ENCODE measurements at regions not wholly inside any gene's neighbourhood (a gene's known extent, or its start where the extent isn't known, plus 50 kb on each side); places are given as distances from the start of the nearest gene placed in this dataset.
A peak's percentile ranks its signal among the peaks of the same experiment; 100 is the strongest.
"Not testable (repeated sequence)": the region's sequence is repeated elsewhere in the genome, so short reads cannot be mapped to it uniquely, and the experiment has no call there.

DNA sequence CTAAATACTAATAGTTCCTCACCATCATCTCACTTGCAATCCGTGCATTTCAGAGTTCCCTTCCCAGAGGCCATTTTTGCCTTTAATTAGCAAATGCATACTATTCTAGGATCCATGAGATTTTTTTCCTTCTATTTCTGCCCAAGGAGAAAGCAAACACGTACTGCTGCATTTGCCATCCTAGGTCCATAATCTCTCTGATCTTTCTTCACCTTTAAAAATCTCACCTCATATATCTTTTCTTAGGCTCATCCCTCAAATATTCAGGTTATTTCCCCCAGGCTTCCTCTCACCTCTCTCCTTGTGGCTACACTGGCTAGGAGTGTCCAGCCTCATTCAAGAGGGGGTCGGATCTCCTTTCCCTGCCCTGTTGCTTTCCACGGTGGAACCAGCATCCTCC, 338.6 kb downstream of the SETD4 start:
- H3K27me3 ChIP-seq (ENCODE audit: control insufficient read depth, insufficient read depth, low read length), result peaks cover 2% of the 10 kb centered on the region

GRCh38 chr21:35720208-35720731, 340.1 kb downstream of the SETD4 start:
- H3K4me3 ChIP-seq (ENCODE audit: insufficient read depth, low read depth, low read length), result no peak overlapping the region
- no peak for DNase-seq

More for the DNA sequence above, 338.6 kb downstream of the SETD4 start:
- no peak overlapping the region for H3K4me3 ChIP-seq (ENCODE audit: insufficient read depth, low read depth, low read length)
- DNase-seq, result no peak
- no peaks in the 10 kb centered on the region for H3K36me3 ChIP-seq (replicated peaks; ENCODE audit: control insufficient read depth, insufficient read depth, low read length)

GRCh38 chr21:35719080-35719479, 341.2 kb downstream of the SETD4 start:
- Histone ChIP-seq H3K4me3 (ENCODE audit: insufficient read depth, low read depth, low read length) (no peak overlapping the region), H3K36me3 (replicated peaks; ENCODE audit: control insufficient read depth, insufficient read depth, low read length) (no peaks in the 10 kb centered on the region), H3K27me3 (ENCODE audit: control insufficient read depth, insufficient read depth, low read length) (peaks cover 12% of the 10 kb centered on the region)
- no peak for DNase-seq

More at GRCh38 chr21:35720208-35720731, 340.1 kb downstream of the SETD4 start:
- no peaks in the 10 kb centered on the region for H3K36me3 ChIP-seq (replicated peaks; ENCODE audit: control insufficient read depth, insufficient read depth, low read length)
- H3K27me3 ChIP-seq (ENCODE audit: control insufficient read depth, insufficient read depth, low read length), result peaks cover 7% of the 10 kb centered on the region

GRCh38 chr21:35716876-35717565, 343.3 kb downstream of the SETD4 start:
- no peak overlapping the region for H3K4me3 ChIP-seq (ENCODE audit: insufficient read depth, low read depth, low read length)
- DNase-seq, result no peak

DNA sequence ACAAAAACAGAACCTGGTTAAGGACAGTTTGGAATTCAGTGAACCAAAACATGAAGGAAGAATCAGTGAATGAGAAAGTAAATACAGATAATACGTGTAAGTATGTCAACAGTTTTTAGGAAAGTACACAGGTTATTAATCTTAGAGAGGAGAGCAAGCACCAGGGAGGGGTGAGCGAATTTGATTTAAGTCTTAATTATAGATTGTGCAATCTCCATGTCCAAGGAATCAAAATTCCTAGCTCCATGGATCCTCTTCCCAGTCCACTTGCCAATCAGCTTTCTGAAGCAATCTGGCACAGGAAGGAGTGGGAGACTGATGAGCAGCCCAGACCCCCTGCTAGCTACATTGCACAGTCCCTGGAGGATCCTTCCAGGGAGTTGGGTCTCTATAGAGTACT, 346.4 kb downstream of the SETD4 start:
- no peak for DNase-seq
- Histone ChIP-seq H3K27me3 (ENCODE audit: control insufficient read depth, insufficient read depth, low read length) (peaks cover 13% of the 10 kb centered on the region), H3K36me3 (replicated peaks; ENCODE audit: control insufficient read depth, insufficient read depth, low read length) (no peaks in the 10 kb centered on the region), H3K4me3 (ENCODE audit: insufficient read depth, low read depth, low read length) (no peak overlapping the region)

More at GRCh38 chr21:35716876-35717565, 343.3 kb downstream of the SETD4 start:
- Histone ChIP-seq H3K36me3 (replicated peaks; ENCODE audit: control insufficient read depth, insufficient read depth, low read length) (no peaks in the 10 kb centered on the region), H3K27me3 (ENCODE audit: control insufficient read depth, insufficient read depth, low read length) (peaks cover 13% of the 10 kb centered on the region)

DNA sequence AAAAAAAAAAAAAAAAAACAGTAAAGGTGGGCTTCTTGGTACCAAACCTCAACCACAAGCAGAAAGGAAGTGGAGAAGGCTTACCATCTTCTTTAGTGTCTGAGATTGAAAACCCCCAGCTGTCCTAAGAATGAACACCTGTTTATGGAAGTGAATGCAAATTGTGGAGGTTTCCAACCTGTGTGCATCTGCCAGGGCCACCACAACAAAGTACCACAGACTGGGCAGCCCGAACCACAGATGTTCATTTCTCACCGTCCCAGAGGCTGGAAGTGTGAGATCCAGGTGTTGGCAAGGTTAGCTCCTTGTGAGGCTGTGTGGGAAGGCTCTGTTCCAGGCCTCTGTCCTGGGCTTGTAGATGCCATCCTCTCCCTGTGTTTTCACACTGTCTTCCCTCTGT, 348.7 kb downstream of the SETD4 start:
- H3K27me3 ChIP-seq (ENCODE audit: control insufficient read depth, insufficient read depth, low read length), result peaks cover 10% of the 10 kb centered on the region; the same call in 1 of the 2 replicates
- H3K36me3 ChIP-seq (replicated peaks; ENCODE audit: control insufficient read depth, insufficient read depth, low read length), result no peaks in the 10 kb centered on the region
- DNase-seq, result no peak
- H3K4me3 ChIP-seq (ENCODE audit: insufficient read depth, low read depth, low read length), result no peak overlapping the region

GRCh38 chr21:35711213-35711612, 349.1 kb downstream of the SETD4 start:
- no peak for DNase-seq
- Histone ChIP-seq H3K36me3 (replicated peaks; ENCODE audit: control insufficient read depth, insufficient read depth, low read length) (no peaks in the 10 kb centered on the region), H3K27me3 (ENCODE audit: control insufficient read depth, insufficient read depth, low read length) (peaks cover 10% of the 10 kb centered on the region; the same call in 1 of the 2 replicates), H3K4me3 (ENCODE audit: insufficient read depth, low read depth, low read length) (no peak overlapping the region)

- not testable (repeated sequence) for H3K36me3 ChIP-seq (replicated peaks; ENCODE audit: control insufficient read depth, insufficient read depth, low read length); DNase-seq; H3K4me3 ChIP-seq (ENCODE audit: insufficient read depth, low read depth, low read length); H3K27me3 ChIP-seq (ENCODE audit: control insufficient read depth, insufficient read depth, low read length)
Observed at GRCh38 chr21:35709990-35710389, 350.3 kb downstream of the SETD4 start.

GRCh38 chr21:35705888-35706287, 354.4 kb downstream of the SETD4 start:
- H3K36me3 ChIP-seq (replicated peaks; ENCODE audit: control insufficient read depth, insufficient read depth, low read length), result no peaks in the 10 kb centered on the region
- no peaks in the 10 kb centered on the region for H3K27me3 ChIP-seq (ENCODE audit: control insufficient read depth, insufficient read depth, low read length)
- H3K4me3 ChIP-seq (ENCODE audit: insufficient read depth, low read depth, low read length), result no peak overlapping the region
- no peak for DNase-seq

DNA sequence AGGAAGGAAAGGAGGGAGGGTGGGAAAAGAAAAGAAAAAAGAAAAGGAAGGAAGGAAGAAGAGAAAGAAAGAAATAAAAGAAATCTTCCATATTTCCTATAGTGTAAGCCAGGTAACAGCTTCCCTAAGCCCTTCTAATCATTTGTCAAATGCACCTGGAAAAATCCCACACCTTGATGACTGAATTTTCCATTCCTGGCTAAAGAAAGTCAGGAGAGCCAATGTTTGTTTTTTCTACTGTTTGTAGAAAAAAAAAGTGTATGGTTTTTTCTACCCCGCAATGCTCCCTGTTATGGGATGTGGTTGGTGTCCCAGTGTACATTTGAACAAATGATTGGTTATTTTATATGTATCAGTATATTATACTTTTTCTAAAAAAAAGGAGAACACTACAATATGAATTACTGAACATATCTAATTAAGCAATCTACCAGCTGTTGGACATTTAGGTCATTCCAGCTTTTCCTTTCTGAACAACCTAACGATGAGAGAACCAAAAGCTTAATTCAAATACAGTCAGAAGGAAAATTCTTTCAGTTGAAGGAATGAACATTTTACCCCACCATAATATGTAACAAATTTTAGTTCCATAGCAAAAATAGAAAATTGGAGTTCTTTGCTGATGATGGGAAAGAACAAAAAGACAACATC, 355.0 kb downstream of the SETD4 start:
- Histone ChIP-seq H3K4me3 (ENCODE audit: insufficient read depth, low read depth, low read length) (no peak overlapping the region), H3K27me3 (ENCODE audit: control insufficient read depth, insufficient read depth, low read length) (no peaks in the 10 kb centered on the region), H3K36me3 (replicated peaks; ENCODE audit: control insufficient read depth, insufficient read depth, low read length) (no peaks in the 10 kb centered on the region)
- DNase-seq, result no peak

DNA sequence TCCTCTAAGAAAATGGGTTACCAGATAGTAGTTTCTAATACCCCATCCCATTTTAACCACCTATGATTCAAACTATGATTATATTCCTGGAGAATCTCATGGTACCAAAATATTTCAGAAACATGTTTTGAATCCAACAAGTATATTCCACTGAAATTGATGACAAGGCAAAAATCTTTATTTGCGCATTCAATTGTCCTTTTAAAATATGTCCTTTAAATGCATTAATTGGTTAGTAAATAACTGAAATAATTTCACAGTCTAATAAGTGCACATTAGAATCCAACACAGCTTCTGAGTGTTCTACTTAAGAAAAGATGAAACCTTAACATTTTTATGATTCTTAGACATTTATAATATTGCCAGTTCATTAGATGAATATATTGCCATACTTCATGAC, 356.6 kb downstream of the SETD4 start:
- Histone ChIP-seq H3K27me3 (ENCODE audit: control insufficient read depth, insufficient read depth, low read length) (no peaks in the 10 kb centered on the region), H3K36me3 (replicated peaks; ENCODE audit: control insufficient read depth, insufficient read depth, low read length) (no peaks in the 10 kb centered on the region), H3K4me3 (ENCODE audit: insufficient read depth, low read depth, low read length) (no peak overlapping the region)
- no peak for DNase-seq

DNA sequence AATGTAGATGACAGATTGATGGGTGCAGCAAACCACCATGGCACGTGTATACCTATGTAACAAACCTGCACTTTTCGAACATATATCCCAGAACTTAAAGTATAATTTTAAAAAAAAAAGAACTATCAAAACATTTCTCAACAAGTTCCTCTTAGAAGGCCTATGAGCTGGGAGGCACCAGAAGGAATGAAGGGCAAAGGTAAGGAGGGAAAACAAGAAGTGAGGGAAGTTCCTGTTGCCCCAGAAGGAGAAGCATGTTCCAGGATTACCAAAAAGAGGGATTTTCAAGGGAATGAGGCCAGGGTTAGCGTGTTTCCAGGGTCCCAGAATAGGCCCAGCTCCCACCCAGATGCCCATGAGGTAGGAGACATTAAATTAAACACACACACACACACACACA, 361.0 kb downstream of the SETD4 start:
- H3K4me3 ChIP-seq (ENCODE audit: insufficient read depth, low read depth, low read length), result no peak overlapping the region
- DNase-seq, result no peak
- H3K36me3 ChIP-seq (replicated peaks; ENCODE audit: control insufficient read depth, insufficient read depth, low read length), result no peaks in the 10 kb centered on the region
- H3K27me3 ChIP-seq (ENCODE audit: control insufficient read depth, insufficient read depth, low read length), result no peaks in the 10 kb centered on the region

DNA sequence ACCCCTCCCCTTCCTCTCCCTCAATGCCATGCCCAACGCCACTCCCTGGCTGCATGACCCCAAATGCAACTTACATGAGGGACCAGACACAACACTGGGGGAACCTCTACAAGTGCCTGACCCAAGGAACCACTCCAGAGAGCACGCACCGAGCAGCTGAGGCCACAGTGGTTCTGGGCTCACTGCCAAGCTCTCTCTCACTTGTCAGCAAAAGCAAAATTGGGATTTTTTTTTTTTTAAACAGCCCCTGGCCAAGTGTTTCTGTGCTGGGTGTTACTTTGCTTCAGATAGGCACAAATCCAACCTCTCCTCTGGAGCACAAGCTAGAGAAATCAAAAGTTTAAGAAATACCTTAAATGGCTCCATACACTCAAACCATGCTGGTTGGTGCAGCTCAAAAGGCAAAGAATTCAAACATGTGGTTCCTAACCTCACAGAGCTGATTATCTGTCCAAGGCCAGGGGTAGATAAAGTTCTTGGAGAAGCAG, 363.0 kb downstream of the SETD4 start:
- Histone ChIP-seq H3K36me3 (replicated peaks; ENCODE audit: control insufficient read depth, insufficient read depth, low read length) (no peaks in the 10 kb centered on the region), H3K4me3 (ENCODE audit: insufficient read depth, low read depth, low read length) (no peak overlapping the region), H3K27me3 (ENCODE audit: control insufficient read depth, insufficient read depth, low read length) (no peaks in the 10 kb centered on the region)
- DNase-seq, result no peak

- DNase-seq, result peak; percentile 16
- Histone ChIP-seq H3K4me3 (ENCODE audit: insufficient read depth, low read depth, low read length) (no peak overlapping the region), H3K36me3 (replicated peaks; ENCODE audit: control insufficient read depth, insufficient read depth, low read length) (no peaks in the 10 kb centered on the region), H3K27me3 (ENCODE audit: control insufficient read depth, insufficient read depth, low read length) (no peaks in the 10 kb centered on the region)
Observed at GRCh38 chr21:35696644-35697043, 363.7 kb downstream of the SETD4 start.

- H3K27me3 ChIP-seq (ENCODE audit: control insufficient read depth, insufficient read depth, low read length), result no peaks in the 10 kb centered on the region
- no peak for DNase-seq
Observed at GRCh38 chr21:35692311-35692710, 368.0 kb downstream of the SETD4 start.

More at GRCh38 chr21:35692311-35692710, 368.0 kb downstream of the SETD4 start:
- no peaks in the 10 kb centered on the region for H3K36me3 ChIP-seq (replicated peaks; ENCODE audit: control insufficient read depth, insufficient read depth, low read length)
- no peak overlapping the region for H3K4me3 ChIP-seq (ENCODE audit: insufficient read depth, low read depth, low read length)
